ENCODE measurements at regions not wholly inside any gene's neighbourhood (a gene's known extent, or its start where the extent isn't known, plus 50 kb on each side); places are given as distances from the start of the nearest gene placed in this dataset.

DNA sequence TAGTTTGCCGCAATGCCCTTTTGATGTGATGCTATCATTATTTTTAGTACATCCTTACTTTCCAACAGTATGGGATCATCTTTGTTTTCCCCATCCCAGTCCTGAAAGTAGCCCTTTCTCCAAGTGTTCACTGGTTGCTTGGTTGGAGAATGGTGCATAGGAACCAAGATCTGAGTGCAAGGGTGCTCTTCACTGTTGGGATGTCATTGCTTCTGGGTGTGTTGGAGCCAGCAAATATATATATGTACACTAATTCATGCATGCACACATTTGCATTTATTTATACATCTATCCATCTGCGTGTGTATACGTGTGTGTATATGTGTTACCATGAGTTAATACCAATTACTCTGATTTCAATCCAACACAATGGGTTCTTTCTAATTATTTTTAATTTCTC is 64.1 kb upstream of the RFLNA start:
- H3K27me3 ChIP-seq = peaks cover 0 to 18% of the 10 kb centered on the region in 2 donors
- no peak overlapping the region for H3K4me3 ChIP-seq
- no peak for DNase-seq
- TF ChIP-seq, protein P1, sequence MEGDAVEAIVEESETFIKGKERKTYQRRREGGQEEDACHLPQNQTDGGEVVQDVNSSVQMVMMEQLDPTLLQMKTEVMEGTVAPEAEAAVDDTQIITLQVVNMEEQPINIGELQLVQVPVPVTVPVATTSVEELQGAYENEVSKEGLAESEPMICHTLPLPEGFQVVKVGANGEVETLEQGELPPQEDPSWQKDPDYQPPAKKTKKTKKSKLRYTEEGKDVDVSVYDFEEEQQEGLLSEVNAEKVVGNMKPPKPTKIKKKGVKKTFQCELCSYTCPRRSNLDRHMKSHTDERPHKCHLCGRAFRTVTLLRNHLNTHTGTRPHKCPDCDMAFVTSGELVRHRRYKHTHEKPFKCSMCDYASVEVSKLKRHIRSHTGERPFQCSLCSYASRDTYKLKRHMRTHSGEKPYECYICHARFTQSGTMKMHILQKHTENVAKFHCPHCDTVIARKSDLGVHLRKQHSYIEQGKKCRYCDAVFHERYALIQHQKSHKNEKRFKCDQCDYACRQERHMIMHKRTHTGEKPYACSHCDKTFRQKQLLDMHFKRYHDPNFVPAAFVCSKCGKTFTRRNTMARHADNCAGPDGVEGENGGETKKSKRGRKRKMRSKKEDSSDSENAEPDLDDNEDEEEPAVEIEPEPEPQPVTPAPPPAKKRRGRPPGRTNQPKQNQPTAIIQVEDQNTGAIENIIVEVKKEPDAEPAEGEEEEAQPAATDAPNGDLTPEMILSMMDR (IDR thresholded peaks at IDR 0.05) = no peak
- H3K9me3 ChIP-seq = no peaks in the 10 kb centered on the region
- no peaks in the 10 kb centered on the region for H3K36me3 ChIP-seq
- H3K27ac ChIP-seq = no peak overlapping the region
- intact Hi-C loops (cut with DNase I; ENCODE audit: low total_unique reads) = no loop called here
- H3K4me1 ChIP-seq = no peaks in the 10 kb centered on the region

DNA sequence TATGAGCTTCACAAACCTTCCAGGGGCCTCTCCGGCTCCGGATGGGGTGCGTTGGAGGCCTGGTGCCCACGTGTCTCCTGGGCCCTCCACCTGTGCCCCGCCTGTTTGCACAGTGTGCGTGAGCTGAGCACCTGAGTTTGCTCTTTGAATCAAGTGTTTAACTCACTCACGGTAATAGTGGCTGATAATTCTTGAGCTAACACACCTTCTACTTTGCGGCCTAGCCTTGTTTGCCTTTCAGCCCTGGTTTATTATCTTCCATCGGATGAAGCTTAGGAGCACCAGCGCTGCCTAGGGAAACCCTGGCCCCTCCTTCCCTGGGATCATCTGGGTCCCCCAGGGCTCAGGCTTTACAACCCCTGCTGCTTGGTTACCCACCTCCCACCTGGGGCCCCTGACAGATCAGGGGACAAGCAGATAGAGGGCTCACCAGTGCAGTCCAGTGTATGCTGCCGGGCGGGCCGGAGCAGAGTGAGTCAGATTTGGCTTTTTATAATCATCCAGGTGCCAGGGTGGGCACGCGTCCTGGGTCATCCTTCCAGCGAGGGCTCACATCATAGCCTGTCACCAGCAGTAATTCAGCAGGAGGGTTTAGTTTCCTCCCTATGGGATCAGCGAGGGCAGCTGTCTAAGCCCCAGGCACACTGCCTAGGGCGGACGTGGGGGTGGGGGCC is 62.8 kb upstream of the RFLNA start:
- Histone ChIP-seq H3K27me3 (peaks cover 0 to 14% of the 10 kb centered on the region in 2 donors), H3K9me3 (no peaks in the 10 kb centered on the region), H3K36me3 (no peaks in the 10 kb centered on the region), H3K4me1 (no peaks in the 10 kb centered on the region), H3K27ac (no peak overlapping the region), H3K4me3 (no peak overlapping the region)
- intact Hi-C loops (cut with DNase I; ENCODE audit: low total_unique reads) = no loop called here
- DNase-seq = no peak
- TF ChIP-seq, protein P1 (IDR thresholded peaks at IDR 0.05) = no peak

DNA sequence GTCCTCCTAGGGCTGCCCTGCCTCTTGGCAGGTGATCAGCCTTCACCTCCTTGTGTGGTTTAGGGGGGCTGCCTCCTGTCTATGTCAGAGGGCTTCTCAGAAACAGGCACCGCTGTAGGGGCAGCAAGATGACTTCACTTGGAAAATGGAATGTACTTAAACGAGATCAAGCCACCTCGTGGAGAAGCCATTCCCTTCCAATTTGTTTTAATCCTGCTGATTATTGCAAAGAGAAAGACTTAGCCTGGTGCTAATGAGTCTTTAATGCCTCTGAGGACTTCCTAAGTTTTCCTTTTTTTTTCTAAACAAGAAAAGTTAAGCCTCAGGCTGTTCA is 62.3 kb upstream of the RFLNA start:
- H3K27ac ChIP-seq = no peak overlapping the region
- DNase-seq = no peak
- no peak overlapping the region for H3K4me3 ChIP-seq
- intact Hi-C loops (cut with DNase I; ENCODE audit: low total_unique reads) = no loop called here
- TF ChIP-seq, protein P1 (IDR thresholded peaks at IDR 0.05) = no peak
- H3K27me3 ChIP-seq = peaks cover 0 to 14% of the 10 kb centered on the region in 2 donors
- no peaks in the 10 kb centered on the region for H3K4me1 ChIP-seq
- no peaks in the 10 kb centered on the region for H3K9me3 ChIP-seq
- H3K36me3 ChIP-seq = no peaks in the 10 kb centered on the region

DNA sequence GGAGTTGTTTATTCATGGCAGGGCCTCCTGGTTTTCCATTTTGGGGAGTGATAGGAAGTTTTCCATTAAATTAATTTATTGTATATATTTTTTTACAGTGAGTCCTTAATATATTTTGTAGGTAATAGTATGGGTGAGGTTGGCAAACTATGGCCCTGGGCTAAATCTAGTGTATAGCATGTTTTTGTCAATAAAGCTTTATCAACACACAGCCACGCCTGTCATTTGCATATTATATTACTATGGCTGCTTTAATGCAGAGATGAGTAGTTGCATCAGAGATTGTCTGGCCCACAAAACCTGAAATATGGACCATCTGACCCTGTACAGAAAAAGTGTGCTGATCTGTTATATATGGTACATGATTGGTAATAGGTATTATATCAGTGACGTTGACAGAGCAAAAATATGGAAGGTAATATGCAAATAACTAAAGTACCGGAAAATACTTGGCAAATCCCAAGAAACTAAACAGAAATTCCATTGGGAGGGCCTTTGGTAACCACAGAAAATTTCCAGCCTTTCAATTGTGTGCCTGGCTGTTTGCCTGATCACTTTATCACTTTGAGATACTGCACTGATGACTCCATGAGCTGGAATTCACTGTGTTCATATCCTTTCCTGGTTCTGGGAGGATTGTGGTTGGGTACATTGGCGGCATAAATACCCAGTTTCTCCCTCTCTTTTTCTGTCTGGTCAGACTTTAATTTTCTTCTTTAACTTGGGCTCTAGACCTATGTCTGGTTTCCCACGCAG is 61.7 kb upstream of the RFLNA start:
- Histone ChIP-seq H3K4me3 (no peak overlapping the region), H3K36me3 (no peaks in the 10 kb centered on the region), H3K27ac (no peak overlapping the region), H3K4me1 (no peaks in the 10 kb centered on the region), H3K27me3 (peaks cover 0 to 11% of the 10 kb centered on the region in 2 donors), H3K9me3 (no peaks in the 10 kb centered on the region)
- intact Hi-C loops (cut with DNase I; ENCODE audit: low total_unique reads) = no loop called here
- TF ChIP-seq, protein P1 (IDR thresholded peaks at IDR 0.05) = no peak
- DNase-seq = no peak

DNA sequence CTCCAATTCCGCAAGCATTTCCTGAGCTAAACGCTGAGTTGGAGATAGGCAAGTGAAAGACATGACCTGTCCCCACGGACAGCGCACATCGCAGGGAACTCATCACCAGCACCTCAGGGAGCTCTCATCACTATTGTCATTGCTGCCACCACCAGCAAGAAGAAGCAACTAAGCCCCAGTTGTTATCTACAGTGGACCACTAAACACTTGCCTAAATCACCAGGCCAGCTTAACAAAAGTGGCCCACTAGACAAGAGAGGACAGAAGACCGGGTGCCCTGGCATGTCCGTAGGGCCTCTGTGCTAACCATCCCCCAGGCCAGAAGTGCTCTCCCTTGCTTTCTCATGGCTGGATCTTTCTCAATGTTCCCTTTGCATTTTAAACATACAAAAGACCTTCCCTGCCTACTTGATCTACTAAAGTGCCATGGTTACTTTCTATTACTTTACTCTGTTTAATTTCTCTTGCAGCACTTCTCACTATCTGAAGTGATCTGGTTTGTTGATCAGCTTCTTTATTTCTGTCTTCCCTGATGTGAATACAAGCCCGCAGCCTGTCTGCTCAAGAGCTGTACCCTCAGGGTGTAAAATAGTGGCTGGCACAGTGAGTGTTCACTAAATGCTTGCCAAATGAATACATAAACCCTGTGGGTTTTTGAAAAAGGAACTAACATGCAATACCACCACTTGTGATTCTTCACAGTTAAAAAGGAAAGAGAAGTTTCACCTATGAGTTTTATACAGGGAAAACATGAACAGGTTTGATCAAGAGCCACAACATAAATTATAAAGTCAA is 60.9 kb upstream of the RFLNA start:
- TF ChIP-seq, protein P1 (IDR thresholded peaks at IDR 0.05) = no peak
- no peak overlapping the region for H3K4me3 ChIP-seq
- H3K27ac ChIP-seq = no peak overlapping the region
- H3K27me3 ChIP-seq = peaks cover 0 to 6% of the 10 kb centered on the region in 2 donors
- intact Hi-C loops (cut with DNase I; ENCODE audit: low total_unique reads) = no loop called here
- no peaks in the 10 kb centered on the region for H3K36me3 ChIP-seq
- H3K9me3 ChIP-seq = no peaks in the 10 kb centered on the region
- no peak for DNase-seq
- H3K4me1 ChIP-seq = no peaks in the 10 kb centered on the region
